Gastrocnemius medialis (tissue), 4 donors: ENCODE measurements at regions not wholly inside any gene's neighbourhood (a gene's known extent, or its start where the extent isn't known, plus 50 kb on each side); places are given as distances from the start of the nearest gene placed in this dataset.

Experiments used
- POLR2A ChIP-seq, 2 donors: fragments of 450-650 bp; IDR thresholded peaks; one replicate each; pipeline ENCODE4 v1.6.1; 2017; ENCODE audit warnings: antibody characterized with exemption in 2 of 2, mild to moderate bottlenecking in 2 of 2, moderate library complexity in 2 of 2
- TF ChIP-seq, protein P1 (sequence below), 5 experiments: fragments of 450-650 bp in 3 of 5; fragments of 200-600 bp in 2 of 5; sonication (generic) in 2 of 5; IDR thresholded peaks in 4 of 5; conservative IDR thresholded peaks in 1 of 5; 1 replicate in 4 of 5; 2 replicates in 1 of 5; pipeline ENCODE4 v1.5.1; 2016 to 2019; ENCODE audit warnings: antibody characterized with exemption in 5 of 5, mild to moderate bottlenecking in 3 of 5, moderate library complexity in 3 of 5

- TF ChIP-seq, protein P1, sequence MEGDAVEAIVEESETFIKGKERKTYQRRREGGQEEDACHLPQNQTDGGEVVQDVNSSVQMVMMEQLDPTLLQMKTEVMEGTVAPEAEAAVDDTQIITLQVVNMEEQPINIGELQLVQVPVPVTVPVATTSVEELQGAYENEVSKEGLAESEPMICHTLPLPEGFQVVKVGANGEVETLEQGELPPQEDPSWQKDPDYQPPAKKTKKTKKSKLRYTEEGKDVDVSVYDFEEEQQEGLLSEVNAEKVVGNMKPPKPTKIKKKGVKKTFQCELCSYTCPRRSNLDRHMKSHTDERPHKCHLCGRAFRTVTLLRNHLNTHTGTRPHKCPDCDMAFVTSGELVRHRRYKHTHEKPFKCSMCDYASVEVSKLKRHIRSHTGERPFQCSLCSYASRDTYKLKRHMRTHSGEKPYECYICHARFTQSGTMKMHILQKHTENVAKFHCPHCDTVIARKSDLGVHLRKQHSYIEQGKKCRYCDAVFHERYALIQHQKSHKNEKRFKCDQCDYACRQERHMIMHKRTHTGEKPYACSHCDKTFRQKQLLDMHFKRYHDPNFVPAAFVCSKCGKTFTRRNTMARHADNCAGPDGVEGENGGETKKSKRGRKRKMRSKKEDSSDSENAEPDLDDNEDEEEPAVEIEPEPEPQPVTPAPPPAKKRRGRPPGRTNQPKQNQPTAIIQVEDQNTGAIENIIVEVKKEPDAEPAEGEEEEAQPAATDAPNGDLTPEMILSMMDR (IDR thresholded peaks at IDR 0.05 in 4 of 5, conservative IDR thresholded peaks at IDR 0.05 in 1 of 5) = no peak
- no peak for TF ChIP-seq POLR2A (IDR thresholded peaks at IDR 0.05)
Measured at GRCh38 chr4:188680667-188681063, 541.4 kb downstream of the TRIML1 start.
